ENCODE measurements at regions not wholly inside any gene's neighbourhood (a gene's known extent, or its start where the extent isn't known, plus 50 kb on each side); places are given as distances from the start of the nearest gene placed in this dataset.

DNA sequence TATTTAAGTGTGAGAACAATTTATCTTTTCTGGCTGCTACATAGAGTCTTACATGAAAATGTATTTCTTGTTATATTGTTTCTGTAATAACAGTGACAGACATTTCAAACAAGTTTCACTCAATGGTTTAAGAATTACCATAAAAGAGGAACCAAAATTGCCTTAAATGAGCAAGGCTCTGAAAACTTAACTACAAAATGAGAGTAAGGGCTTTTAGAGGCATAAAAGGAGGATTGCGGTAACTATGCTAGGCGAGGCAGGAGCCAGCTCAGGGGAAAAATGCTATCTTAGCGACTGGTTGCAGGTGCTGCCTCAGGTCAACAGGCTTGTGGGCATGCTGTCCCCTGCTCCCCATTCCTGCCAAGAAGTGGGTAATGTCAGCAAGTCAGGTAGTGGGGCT, 81.7 kb upstream of the MSI2 start:
- H3K4me1 ChIP-seq: no peaks in the 10 kb centered on the region
- intact Hi-C loops (cut with DNase I): no loop called here
- DNase-seq (no peak), ATAC-seq (no peak)
- H3K4me3 ChIP-seq: no peak overlapping the region
- H3K27me3 ChIP-seq: no peaks in the 10 kb centered on the region
- H3K9me3 ChIP-seq: no peaks in the 10 kb centered on the region
- TF ChIP-seq POLR2A (IDR thresholded peaks at IDR 0.05) (no peak), CTCF (IDR thresholded peaks at IDR 0.05) (no peak)
- H3K27ac ChIP-seq: no peak overlapping the region
- no peaks in the 10 kb centered on the region for H3K36me3 ChIP-seq
- WGBS, 4 donors: 63 to 88% (median 83%) methylated on average over 3 of the region's 3 CpGs

- no peak for ATAC-seq
- Histone ChIP-seq H3K4me1 (no peaks in the 10 kb centered on the region), H3K27me3 (no peaks in the 10 kb centered on the region), H3K27ac (no peak overlapping the region), H3K36me3 (no peaks in the 10 kb centered on the region), H3K9me3 (peaks cover 0 to 6% (median 0%) of the 10 kb centered on the region in 12 donors), H3K4me3 (no peak overlapping the region)
- intact Hi-C loops (cut with DNase I): no loop called here
- DNase-seq: no peak
- WGBS, 4 donors: 90 to 96% (median 92%) methylated on average over 4 of the region's 4 CpGs
- TF ChIP-seq POLR2A (IDR thresholded peaks at IDR 0.05) (no peak), CTCF (IDR thresholded peaks at IDR 0.05) (no peak)
Measured at GRCh38 chr17:57178839-57179238, 77.5 kb upstream of the MSI2 start.

GRCh38 chr17:57182621-57183020, 73.7 kb upstream of the MSI2 start:
- Histone ChIP-seq H3K36me3 (no peaks in the 10 kb centered on the region), H3K4me1 (peaks cover 0 to 4% (median 0%) of the 10 kb centered on the region in 12 donors), H3K27ac (no peak overlapping the region), H3K4me3 (no peak overlapping the region), H3K9me3 (peaks cover 0 to 6% (median 0%) of the 10 kb centered on the region in 12 donors), H3K27me3 (no peaks in the 10 kb centered on the region)
- intact Hi-C loops (cut with DNase I): no loop called here
- TF ChIP-seq CTCF (IDR thresholded peaks at IDR 0.05) (no peak), POLR2A (IDR thresholded peaks at IDR 0.05) (no peak)
- no peak for ATAC-seq
- no peak for DNase-seq

GRCh38 chr17:57186226-57187019, 69.9 kb upstream of the MSI2 start:
- TF ChIP-seq POLR2A (IDR thresholded peaks at IDR 0.05): no peak
- TF ChIP-seq CTCF (IDR thresholded peaks at IDR 0.05): no peak
- H3K4me1 ChIP-seq: peaks cover 0 to 4% (median 0%) of the 10 kb centered on the region in 12 donors
- 32 to 38% (median 36%) methylated on average over 4 of the region's 4 CpGs for WGBS, 4 donors
- intact Hi-C loops (cut with DNase I): no loop called here
- no peaks in the 10 kb centered on the region for H3K27me3 ChIP-seq
- no peak overlapping the region for H3K4me3 ChIP-seq
- no peaks in the 10 kb centered on the region for H3K9me3 ChIP-seq
- H3K27ac ChIP-seq: no peak overlapping the region
- DNase-seq (peak in 1 of 5 donors; percentile 58), ATAC-seq (peak in 3 of 4 donors; percentile 22 to 71 (median 44))
- H3K36me3 ChIP-seq: no peaks in the 10 kb centered on the region
